ENCODE measurements at regions not wholly inside any gene's neighbourhood (a gene's known extent, or its start where the extent isn't known, plus 50 kb on each side); places are given as distances from the start of the nearest gene placed in this dataset.
A peak's percentile ranks its signal among the peaks of the same experiment; 100 is the strongest.

GRCh38 chr10:16360001-16360400, 76.8 kb upstream of the PTER start:
- DNase-seq (ENCODE audit: low read depth in 1 of 2, low spot score in 2 of 2) (no peak), FAIRE-seq (no peak)
- Histone ChIP-seq H3K27ac (ENCODE audit: low read depth, low read length) (no peak overlapping the region), H3K56ac (replicated peaks; ENCODE audit: insufficient read length, low read depth, low read length) (no peak overlapping the region), H3K14ac (ENCODE audit: insufficient read length) (no peak overlapping the region), H3K23me2 (ENCODE audit: low read depth, low read length) (no peaks in the 10 kb centered on the region; the same call in 1 of the 2 replicates), H3K27me3 (replicated peaks in 1 of 4; ENCODE audit: control insufficient read depth in 3 of 4, extremely low read depth in 1 of 4, insufficient read depth in 3 of 4, low read length in 3 of 4) (no peaks in the 10 kb centered on the region), H4K8ac (ENCODE audit: extremely low read depth, insufficient read depth, low read length) (no peak overlapping the region), H3K9ac (replicated peaks in 1 of 4; ENCODE audit: extremely low read depth in 1 of 4, low read depth in 3 of 4, low read length in 3 of 4) (no peak overlapping the region), H3K23ac (ENCODE audit: insufficient read length) (no peak overlapping the region), H2BK5ac (ENCODE audit: low read depth, low read length) (no peak overlapping the region; the same call in 1 of the 2 replicates), H3K4me1 (replicated peaks in 1 of 4; ENCODE audit: control insufficient read depth in 3 of 4, insufficient read depth in 4 of 4, low read length in 3 of 4) (peaks cover 0 to 6% (median 0%) of the 10 kb centered on the region in 4 experiments; a peak in 2 of 7 replicates), H2BK12ac (ENCODE audit: low read depth, low read length) (no peak overlapping the region; the same call in 1 of the 2 replicates), H3K9me3 (ENCODE audit: insufficient read depth in 2 of 2, low read depth in 1 of 2, low read length in 1 of 2) (no peaks in the 10 kb centered on the region), H3K79me1 (ENCODE audit: low read depth, low read length) (no peaks in the 10 kb centered on the region), H2BK120ac (replicated peaks; ENCODE audit: low read depth, low read length) (peak overlapping the region; percentile 92), H2AK5ac (ENCODE audit: low read depth, low read length) (no peak overlapping the region), H4K20me1 (replicated peaks in 1 of 2; ENCODE audit: control insufficient read depth in 1 of 2, insufficient read depth in 2 of 2, low read length in 2 of 2) (no peaks in the 10 kb centered on the region), H4K91ac (replicated peaks; ENCODE audit: insufficient read length, low read length) (peak overlapping the region; percentile 17), H2BK20ac (ENCODE audit: low read length) (no peak overlapping the region), H3K18ac (ENCODE audit: extremely low read depth, low read length) (0 out of 2 replicates have a peak overlapping the region, but pooled peaks have one; percentile 42), H3K4me2 (ENCODE audit: insufficient read depth in 1 of 2, low read depth in 2 of 2, low read length in 2 of 2) (no peak overlapping the region), H3K4me3 (ENCODE audit: extremely low read depth in 1 of 4, insufficient read depth in 2 of 4, low read depth in 3 of 4, low read length in 4 of 4) (no peak overlapping the region), H2AFZ (ENCODE audit: low read length) (no peak overlapping the region), H3K4ac (replicated peaks; ENCODE audit: insufficient read length, low read depth, low read length) (no peak overlapping the region), H4K5ac (ENCODE audit: insufficient read length, low read depth, low read length) (no peak overlapping the region), H3K79me2 (ENCODE audit: control insufficient read depth in 1 of 2, insufficient read depth in 2 of 2, low read length in 2 of 2) (no peaks in the 10 kb centered on the region; a peak in 1 of 4 replicates), H3K36me3 (ENCODE audit: control insufficient read depth in 2 of 4, insufficient read depth in 4 of 4, low read length in 3 of 4) (no peaks in the 10 kb centered on the region), H2BK15ac (ENCODE audit: low read length) (no peak overlapping the region)
- TF ChIP-seq PHF8 (conservative IDR thresholded peaks at IDR 0.05; ENCODE audit: low read depth, low read length), result no peak
- no peak for TF ChIP-seq MAFK (IDR thresholded peaks at IDR 0.05; ENCODE audit: low read depth, low read length)
- TF ChIP-seq YY1 (IDR thresholded peaks at IDR 0.05; ENCODE audit: low read depth, low read length), result 0 out of 2 replicates have a peak, but pooled peaks have one; percentile 10
- ChIA-PET POLR2A (ENCODE audit: partially characterized antibody) (no interaction called here), CTCF (ENCODE audit: partially characterized antibody) (interaction anchor here (0.7 to 1.6 kb wide), 3 partner anchors 20 to 481 kb away, joined by 3 read pairs; no protein-coding TSS in a partner anchor)
- 80% methylated on average over 3 of the region's 3 CpGs; no CpG with 5 or more reads in 1 of the 2 experiments for WGBS, 2 experiments (ENCODE audit: extremely low coverage in 1 of 2, insufficient coverage in 1 of 2, insufficient read length in 1 of 2, insufficient replicate concordance in 2 of 2, low coverage in 1 of 2, low lambda C conversion rate in 2 of 2, missing lambda C conversion rate in 1 of 2)
